ENCODE measurements at regions not wholly inside any gene's neighbourhood (a gene's known extent, or its start where the extent isn't known, plus 50 kb on each side); places are given as distances from the start of the nearest gene placed in this dataset.

GRCh38 chr2:82641598-82642180 is 1817.4 kb downstream of the SUCLG1 start:
- Histone ChIP-seq H3K4me2 (ENCODE audit: control insufficient read depth, insufficient read depth) (no peak overlapping the region), H3K9ac (ENCODE audit: control insufficient read depth, insufficient read depth, low read length) (no peak overlapping the region), H2AFZ (ENCODE audit: control insufficient read depth, low read depth, low read length) (no peak overlapping the region), H3K36me3 (ENCODE audit: control insufficient read depth in 2 of 2, insufficient read depth in 2 of 2, low read length in 1 of 2) (no peaks in the 10 kb centered on the region), H3K27me3 (replicated peaks in 1 of 2; ENCODE audit: control insufficient read depth in 2 of 2, insufficient read depth in 2 of 2, low read length in 1 of 2) (no peaks in the 10 kb centered on the region), H3K79me2 (ENCODE audit: control insufficient read depth, insufficient read depth, low read length) (no peaks in the 10 kb centered on the region), H3K4me3 (no peak overlapping the region), H4K20me1 (ENCODE audit: control insufficient read depth, insufficient read depth) (no peaks in the 10 kb centered on the region), H3K9me3 (replicated peaks; ENCODE audit: control insufficient read depth, insufficient read depth, low read length) (no peaks in the 10 kb centered on the region), H3K4me1 (ENCODE audit: control insufficient read depth, insufficient read depth, low read length) (no peaks in the 10 kb centered on the region), H3K27ac (ENCODE audit: control insufficient read depth, insufficient read depth) (no peak overlapping the region)
- in situ Hi-C loops (cut with MboI) (no loop called here), intact Hi-C loops (cut with micrococcal nuclease; ENCODE audit: unreplicated experiment) (no loop called here)
- RAD21 ChIA-PET (ENCODE audit: unreplicated experiment), result no interaction called here
- DNase-seq (ENCODE audit: low read depth, low spot score), result no peak
- ATAC-seq, result no peak
- TF ChIP-seq MLLT1 (IDR thresholded peaks at IDR 0.05) (no peak), CHD1 (IDR thresholded peaks at IDR 0.05; ENCODE audit: low read depth, low read length) (no peak), RB1 (IDR thresholded peaks at IDR 0.05; ENCODE audit: borderline replicate concordance) (no peak), POLR2AphosphoS5 (IDR thresholded peaks at IDR 0.05; ENCODE audit: low read length) (no peak), ESRRA (IDR thresholded peaks at IDR 0.05; ENCODE audit: low read length) (no peak), MEF2B (IDR thresholded peaks at IDR 0.05; ENCODE audit: partially characterized antibody, poor library complexity, severe bottlenecking) (no peak), NFYA (IDR thresholded peaks at IDR 0.05; ENCODE audit: borderline replicate concordance, low read depth, low read length) (no peak), TBL1XR1 (IDR thresholded peaks at IDR 0.05; ENCODE audit: low read depth, low read length) (no peak), SIN3A (IDR thresholded peaks at IDR 0.05; ENCODE audit: low read depth, low read length) (no peak), WRNIP1 (IDR thresholded peaks at IDR 0.05; ENCODE audit: borderline replicate concordance, low read depth, low read length) (no peak), RAD51 (IDR thresholded peaks at IDR 0.05) (no peak), CBFB (IDR thresholded peaks at IDR 0.05; ENCODE audit: low read depth) (no peak), LARP7 (IDR thresholded peaks at IDR 0.05) (no peak)
- BruUV-seq (replicated peaks), result no TSS peak
- POLR2A ChIA-PET, result no interaction called here
- CTCF ChIA-PET, result no interaction called here
- FAIRE-seq, result no peak
- WGBS (ENCODE audit: insufficient coverage, insufficient replicate concordance, low lambda C conversion rate, missing lambda C conversion rate), result 0% methylated on average over 2 of the region's 2 CpGs
- SMC1A ChIA-PET (ENCODE audit: uncharacterized antibody, unreplicated experiment), result interaction anchor here (1.6 kb wide), 1 partner anchor 297 kb away, joined by 3 read pairs; no protein-coding TSS in a partner anchor
